NCI-H2196 (cell line): ENCODE measurements at regions not wholly inside any gene's neighbourhood (a gene's known extent, or its start where the extent isn't known, plus 50 kb on each side); places are given as distances from the start of the nearest gene placed in this dataset.

Source experiments
- DNase-seq: peaks from one replicate; lab custom pipeline; 2025; ENCODE audit not compliant: unreplicated experiment; lab: John Stamatoyannopoulos, UW

GRCh38 chr19:33946535-33947264, 150.0 kb downstream of the KCTD15 start:
- DNase-seq: no peak

DNA sequence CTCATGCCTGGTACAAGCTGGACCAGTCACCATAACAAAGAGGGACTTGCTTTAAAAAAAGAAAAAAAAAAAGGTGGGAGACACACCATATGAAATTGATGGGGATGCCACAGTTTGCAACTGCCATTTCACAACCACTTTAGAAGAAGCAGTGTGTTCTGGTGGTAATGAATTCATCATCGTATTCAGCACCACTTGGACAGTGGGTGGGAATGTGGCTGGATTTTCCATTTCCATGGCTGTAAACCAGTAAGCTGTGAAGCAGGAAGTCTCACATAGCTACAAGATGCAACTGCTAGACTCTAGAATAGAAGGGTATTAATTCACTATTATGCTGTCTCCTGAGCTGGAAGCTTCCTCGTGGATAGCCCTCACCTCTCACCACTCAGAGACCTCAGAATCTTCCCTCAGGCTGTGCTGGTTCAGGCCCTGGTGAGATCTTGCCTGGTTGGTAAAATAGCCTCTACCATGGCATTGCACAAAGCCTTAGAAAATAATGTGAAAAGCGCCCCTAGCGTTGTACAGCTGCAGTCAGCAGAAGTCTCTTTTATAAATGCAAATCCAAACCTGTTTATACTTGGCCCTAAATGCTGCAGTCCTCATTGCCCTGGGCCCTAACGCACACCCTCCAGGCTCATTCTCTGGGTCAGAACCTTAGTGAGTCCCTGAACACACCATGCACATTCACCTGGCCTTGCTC, 150.7 kb downstream of the KCTD15 start:
- no peak for DNase-seq

DNA sequence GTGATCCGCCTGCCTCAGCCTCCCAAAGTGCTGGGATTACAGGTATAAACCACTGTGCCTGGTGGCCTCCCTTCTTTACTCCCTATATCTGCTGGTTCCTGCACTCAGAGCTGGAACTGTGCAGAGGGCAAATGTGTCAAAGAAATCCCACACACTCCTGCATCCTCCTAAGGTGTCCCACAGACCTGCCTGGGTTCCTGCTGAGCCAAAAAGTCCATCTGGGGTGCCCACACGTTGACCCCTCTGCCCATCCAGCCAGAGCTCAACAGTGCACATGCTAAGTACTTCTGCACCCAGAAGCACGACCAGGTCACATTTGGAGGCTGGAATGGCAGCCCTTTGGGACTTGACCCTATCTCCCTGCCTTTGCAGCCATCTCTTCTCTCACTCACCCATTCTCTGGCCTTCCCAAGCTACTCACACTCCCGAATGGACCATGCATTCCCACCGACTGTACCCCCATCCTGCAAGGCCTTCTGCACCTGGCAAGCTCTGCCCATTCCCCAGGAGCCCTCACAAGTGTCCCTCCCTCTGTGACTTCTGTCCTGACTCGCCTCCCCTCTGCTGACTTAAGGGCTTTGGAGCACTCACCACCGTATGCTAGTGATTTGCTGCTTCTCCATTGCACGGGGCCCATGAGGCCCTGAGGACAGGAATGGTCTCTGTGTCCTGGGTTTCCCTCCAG, 152.1 kb downstream of the KCTD15 start:
- no peak for DNase-seq

DNA sequence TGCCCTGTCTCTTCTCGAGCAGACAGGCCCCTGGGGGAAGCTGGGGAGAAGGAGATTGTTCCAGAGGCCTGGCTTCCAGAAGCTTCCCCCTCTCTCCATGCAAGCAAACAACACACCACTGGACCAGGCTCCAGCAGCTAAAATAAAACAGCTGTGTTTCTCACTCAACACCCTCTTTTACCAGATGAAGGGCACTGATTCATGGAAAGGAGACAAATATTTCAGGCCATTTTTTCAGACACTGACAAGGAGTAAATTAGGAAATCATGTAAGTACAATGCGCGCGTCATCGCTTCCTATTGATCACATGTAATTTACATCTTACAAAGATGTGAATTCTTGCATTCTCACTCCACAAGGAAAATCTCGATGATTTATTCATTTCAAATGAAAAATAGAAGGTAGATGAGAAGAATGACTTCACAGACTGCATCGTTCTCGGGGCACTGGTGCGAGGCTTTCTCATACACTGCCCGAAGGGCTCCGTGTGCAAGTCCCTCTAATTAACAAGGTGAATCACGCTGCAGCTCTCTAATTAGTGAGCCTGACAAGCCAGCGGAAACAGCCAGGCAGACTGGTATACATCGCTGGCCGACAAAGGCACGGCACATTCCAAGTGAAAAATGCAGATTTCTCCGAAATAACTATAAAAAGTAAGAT, 153.6 kb downstream of the KCTD15 start:
- DNase-seq: no peak

DNA sequence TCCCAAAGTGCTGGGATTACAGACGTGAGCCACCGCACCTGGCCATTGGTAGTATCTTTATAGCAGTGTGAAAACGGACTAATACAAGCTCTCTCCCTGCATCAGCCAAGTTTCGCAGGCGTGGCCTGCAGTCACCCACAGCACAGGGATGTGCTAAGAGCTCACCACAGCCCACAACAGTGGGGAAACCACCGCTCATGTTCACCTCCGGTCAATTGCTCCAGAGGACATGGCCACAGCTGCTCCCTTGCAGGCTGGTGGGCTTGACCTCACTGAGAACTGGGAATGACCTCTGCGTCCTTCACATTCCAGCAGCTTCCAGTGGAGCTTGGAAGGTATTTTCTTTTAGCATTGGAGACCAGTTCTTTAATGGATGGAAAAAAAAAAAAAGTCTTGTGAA, 156.4 kb downstream of the KCTD15 start:
- DNase-seq: no peak

DNA sequence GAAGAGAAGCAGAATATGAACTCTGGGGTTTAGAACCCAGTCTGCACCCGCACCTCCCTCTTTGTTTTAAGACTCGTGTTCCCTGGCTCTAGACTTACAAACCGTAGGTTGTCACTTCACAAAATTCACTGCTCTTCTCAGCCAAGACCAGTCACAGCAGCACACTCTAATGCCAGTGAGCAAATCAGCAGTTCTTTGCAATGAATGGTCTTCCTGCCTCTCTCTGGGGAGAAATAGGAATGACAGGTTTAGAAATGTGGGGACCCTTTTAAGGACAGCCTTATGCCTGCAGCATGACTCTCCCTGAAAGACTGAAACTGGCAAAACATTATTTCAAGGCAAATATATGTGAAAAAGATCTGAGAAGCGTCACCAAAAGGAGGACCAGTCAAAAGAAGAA, 156.9 kb downstream of the KCTD15 start:
- DNase-seq: no peak

DNA sequence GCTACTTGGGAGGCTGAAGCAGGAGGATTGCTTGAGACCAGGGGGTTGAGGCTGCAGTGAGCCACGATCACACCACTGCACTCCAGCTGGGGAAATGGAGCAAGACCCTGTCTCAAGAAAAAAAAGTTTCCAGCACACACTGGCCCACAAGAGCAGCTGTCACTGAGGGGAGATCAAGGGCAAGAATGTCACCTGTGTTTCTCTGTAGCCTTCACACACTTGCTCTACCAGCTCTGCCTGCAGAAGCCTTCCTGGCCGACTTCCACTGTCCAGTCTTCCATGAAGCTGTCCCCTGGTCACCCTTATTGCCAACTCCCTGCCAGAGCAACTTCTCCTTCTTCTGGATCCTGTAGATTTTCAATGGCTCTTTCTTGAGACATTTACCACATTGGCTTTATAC, 158.0 kb downstream of the KCTD15 start:
- DNase-seq: no peak

GRCh38 chr19:33956941-33957340, 160.3 kb downstream of the KCTD15 start:
- DNase-seq: no peak

DNA sequence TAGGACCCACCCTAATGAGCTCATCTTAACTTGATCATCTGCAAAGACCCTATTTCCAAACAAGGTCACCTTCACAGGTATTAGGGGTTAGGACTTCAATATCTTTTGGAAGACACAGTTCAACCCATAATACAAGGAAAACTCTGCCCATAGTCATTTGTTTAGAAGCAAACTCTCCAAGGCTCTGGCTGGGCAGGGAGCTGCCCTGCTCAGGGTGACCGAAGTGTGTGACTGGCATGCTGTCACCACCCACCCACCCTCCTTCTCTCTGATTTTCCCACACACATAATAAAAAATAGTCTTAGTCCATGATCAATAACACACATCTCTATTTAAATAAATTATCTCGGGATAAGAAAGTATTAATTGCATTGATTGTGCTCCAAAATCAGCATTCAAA, 161.1 kb downstream of the KCTD15 start:
- DNase-seq: no peak

- no peak for DNase-seq
Observed at GRCh38 chr19:33960566-33960965, 163.9 kb downstream of the KCTD15 start.

- no peak for DNase-seq
Observed at GRCh38 chr19:33962161-33962560, 165.5 kb downstream of the KCTD15 start.

GRCh38 chr19:33963514-33963913, 166.8 kb downstream of the KCTD15 start:
- no peak for DNase-seq

DNA sequence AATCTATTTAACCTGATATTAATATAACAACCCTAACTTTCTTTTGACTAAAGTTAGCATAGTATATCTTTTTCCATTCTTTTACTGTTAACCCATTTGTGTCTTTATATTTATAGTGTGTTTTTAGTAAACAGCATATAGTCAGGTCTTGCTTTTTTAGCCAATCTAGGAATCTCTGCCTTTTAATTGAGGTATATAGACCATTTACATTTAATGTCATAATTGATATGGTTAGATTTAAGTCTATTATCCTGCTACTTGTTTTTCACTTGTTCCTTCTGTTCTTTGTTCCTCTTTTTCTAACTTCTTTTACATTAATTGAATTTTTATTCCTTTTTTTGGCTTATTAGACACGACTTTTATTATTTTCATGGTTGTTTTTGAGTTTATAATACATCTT, 174.4 kb downstream of the KCTD15 start:
- no peak for DNase-seq

GRCh38 chr19:33977756-33978685, 181.4 kb downstream of the KCTD15 start:
- DNase-seq: no peak

- no peak for DNase-seq
Observed at GRCh38 chr19:33982706-33983105, 186.0 kb downstream of the KCTD15 start.

DNA sequence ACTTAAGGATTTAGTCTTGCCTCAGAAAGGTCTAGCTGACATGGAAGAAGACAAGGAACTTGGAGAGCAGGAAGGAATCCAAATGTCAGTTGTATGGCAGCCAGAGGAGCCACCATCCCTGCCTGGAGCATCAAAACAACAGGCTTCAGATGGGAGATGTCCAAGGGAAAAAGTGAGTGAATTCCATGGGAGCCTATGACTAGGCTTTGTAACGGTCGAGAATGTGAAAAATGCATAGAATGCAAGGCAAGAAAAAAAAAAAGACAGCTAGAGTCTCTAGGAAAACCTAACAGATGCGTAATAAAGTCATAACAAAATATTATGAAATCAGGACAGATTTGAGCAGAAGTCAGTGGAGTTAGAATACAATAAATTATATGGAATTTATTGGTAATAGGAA, 183.7 kb upstream of the LSM14A start:
- DNase-seq: no peak

GRCh38 chr19:33997690-33998089, 174.6 kb upstream of the LSM14A start:
- DNase-seq: no peak

DNA sequence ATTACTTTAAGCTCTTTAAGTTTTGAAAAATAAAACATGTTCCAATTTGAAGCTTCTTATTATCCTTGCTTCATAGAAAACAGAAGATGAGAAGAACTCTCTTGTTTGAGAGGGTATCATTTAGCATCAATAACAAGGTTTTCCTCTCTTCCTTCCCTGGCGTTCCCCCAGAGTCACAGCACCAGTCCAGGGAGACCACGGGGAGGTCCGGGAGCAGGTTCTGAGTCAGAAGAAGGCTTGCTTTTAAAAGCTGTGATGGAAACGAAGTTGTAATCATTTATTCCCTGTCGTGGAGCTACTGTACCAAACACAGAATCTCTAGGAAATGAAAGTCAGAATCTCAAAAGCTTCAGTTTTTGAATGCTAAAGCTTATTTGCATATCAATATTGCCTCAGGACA, 174.0 kb upstream of the LSM14A start:
- DNase-seq: no peak

- DNase-seq: no peak
Observed at GRCh38 chr19:33998739-33999345, 173.5 kb upstream of the LSM14A start.

- no peak for DNase-seq
Observed at GRCh38 chr19:34017024-34017423, 155.3 kb upstream of the LSM14A start.
